K562 (cell line): ENCODE measurements at regions not wholly inside any gene's neighbourhood (a gene's known extent, or its start where the extent isn't known, plus 50 kb on each side); places are given as distances from the start of the nearest gene placed in this dataset.

ENCODE experiments used
- NR1H2 ChIP-seq: sonication (generic); formaldehyde crosslinking; IDR thresholded peaks from 2 replicates; pipeline ENCODE4 v1.4.0; 2020; ENCODE audit warnings: mild to moderate bottlenecking, missing genetic modification reagents
- PCBP1 ChIP-seq: fragments of 200-400 bp; formaldehyde crosslinking; IDR thresholded peaks from 2 replicates; pipeline ENCODE4 v1.6.1; 2018; ENCODE audit warnings: mild to moderate bottlenecking, low read depth, low read length; ENCODE audit not compliant: poor library complexity, severe bottlenecking
- REST ChIP-seq, 2 experiments: fragments of 450-650 bp; formaldehyde crosslinking in 1 of 2; IDR thresholded peaks; 2 replicates each; pipeline versions ENCODE4 v1.4.0 to v1.6.1; 2014 to 2020; ENCODE audit warnings: mild to moderate bottlenecking in 2 of 2, borderline replicate concordance in 1 of 2, low read depth in 1 of 2
- STAT6 ChIP-seq: sonication (generic); formaldehyde crosslinking; IDR thresholded peaks from 2 replicates; pipeline ENCODE4 v1.8.1; 2023; ENCODE audit warnings: mild to moderate bottlenecking, missing genetic modification reagents
- ZBTB43 ChIP-seq: sonication (generic); formaldehyde crosslinking; IDR thresholded peaks from 2 replicates; pipeline ENCODE4 v1.8.0; 2023; ENCODE audit warnings: mild to moderate bottlenecking, missing genetic modification reagents
- ZNF655 ChIP-seq: fragments of 250-450 bp; sonication (Bioruptor Pico); IDR thresholded peaks from 2 replicates; pipeline ENCODE4 v1.5.0; 2021
- ZNF695 ChIP-seq: fragments of 450-650 bp; formaldehyde crosslinking; IDR thresholded peaks from 2 replicates; pipeline ENCODE4 v1.4.0; 2020; ENCODE audit warnings: mild to moderate bottlenecking, moderate library complexity
- ZNF766 ChIP-seq: fragments of 200-800 bp; sonication (Bioruptor generic); conservative IDR thresholded peaks from 2 replicates; pipeline ENCODE4 v1.6.1; 2016; ENCODE audit warnings: missing genetic modification characterization, missing compliant biosample characterization
- ZNF77 ChIP-seq: fragments of 250-450 bp; sonication (Bioruptor Pico); IDR thresholded peaks from 2 replicates; pipeline ENCODE4 v1.5.0; 2020

GRCh38 chr10:25758041-25758457 is 176.0 kb upstream of the MYO3A start (continued):
- TF ChIP-seq ZNF655 (CRISPR knock-in tag) (no peak), PCBP1 (no peak), REST (IDR thresholded peaks at IDR 0.05; ENCODE audit: borderline replicate concordance) (peak; percentile 72; the same call in 1 of the 2 replicates), REST (CRISPR knock-in tag; IDR thresholded peaks at IDR 0.05; ENCODE audit: low read depth) (no peak), NR1H2 (CRISPR knock-in tag) (no peak), ZNF695 (CRISPR knock-in tag) (no peak), ZNF77 (CRISPR knock-in tag) (no peak), STAT6 (no peak), ZNF766 (no peak), ZBTB43 (no peak)
